Fibroblast of lung (primary cell): ENCODE measurements at regions not wholly inside any gene's neighbourhood (a gene's known extent, or its start where the extent isn't known, plus 50 kb on each side); places are given as distances from the start of the nearest gene placed in this dataset.

Experiments
- EZH2 ChIP-seq: IDR thresholded peaks from 2 replicates; pipeline ENCODE4 v1.5.1; 2012; ENCODE audit warnings: low read length, control low read depth, mild to moderate bottlenecking; ENCODE audit errors: missing control alignments
- TF ChIP-seq, protein P1 (sequence below), 2 donors: IDR thresholded peaks in 1 of 2; conservative IDR thresholded peaks in 1 of 2; 1 replicate in 1 of 2; 2 replicates in 1 of 2; pipeline ENCODE4 v1.5.1; 2011 to 2012; ENCODE audit warnings: low read length in 2 of 2, control low read depth in 1 of 2, inconsistent platforms in 1 of 2, low read depth in 1 of 2, mild to moderate bottlenecking in 1 of 2

DNA sequence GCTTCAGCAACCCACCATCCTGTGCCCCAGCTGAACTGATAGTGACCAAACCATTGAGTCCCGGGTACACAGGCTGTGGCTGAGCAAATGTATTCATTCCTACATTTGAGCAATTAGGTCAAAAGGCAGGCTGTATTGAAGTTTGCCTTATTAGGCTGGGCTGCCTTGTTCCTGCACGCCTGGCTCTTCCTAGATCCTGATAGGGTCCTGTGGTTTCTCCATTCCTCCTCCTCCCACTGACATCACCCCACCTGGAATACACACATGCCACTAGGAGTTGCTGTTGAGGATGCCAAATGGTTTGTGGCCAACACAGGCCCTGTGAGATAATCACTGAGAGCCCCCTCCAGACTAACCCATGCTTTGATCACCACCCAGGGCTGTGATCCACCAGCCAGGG lies 66.4 kb upstream of the FGFR2 start:
- TF ChIP-seq, protein P1, sequence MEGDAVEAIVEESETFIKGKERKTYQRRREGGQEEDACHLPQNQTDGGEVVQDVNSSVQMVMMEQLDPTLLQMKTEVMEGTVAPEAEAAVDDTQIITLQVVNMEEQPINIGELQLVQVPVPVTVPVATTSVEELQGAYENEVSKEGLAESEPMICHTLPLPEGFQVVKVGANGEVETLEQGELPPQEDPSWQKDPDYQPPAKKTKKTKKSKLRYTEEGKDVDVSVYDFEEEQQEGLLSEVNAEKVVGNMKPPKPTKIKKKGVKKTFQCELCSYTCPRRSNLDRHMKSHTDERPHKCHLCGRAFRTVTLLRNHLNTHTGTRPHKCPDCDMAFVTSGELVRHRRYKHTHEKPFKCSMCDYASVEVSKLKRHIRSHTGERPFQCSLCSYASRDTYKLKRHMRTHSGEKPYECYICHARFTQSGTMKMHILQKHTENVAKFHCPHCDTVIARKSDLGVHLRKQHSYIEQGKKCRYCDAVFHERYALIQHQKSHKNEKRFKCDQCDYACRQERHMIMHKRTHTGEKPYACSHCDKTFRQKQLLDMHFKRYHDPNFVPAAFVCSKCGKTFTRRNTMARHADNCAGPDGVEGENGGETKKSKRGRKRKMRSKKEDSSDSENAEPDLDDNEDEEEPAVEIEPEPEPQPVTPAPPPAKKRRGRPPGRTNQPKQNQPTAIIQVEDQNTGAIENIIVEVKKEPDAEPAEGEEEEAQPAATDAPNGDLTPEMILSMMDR (conservative IDR thresholded peaks at IDR 0.05 in 1 of 2, IDR thresholded peaks at IDR 0.05 in 1 of 2; ENCODE audit: low read depth in 1 of 2, low read length in 2 of 2), result no peak
- no peak for TF ChIP-seq EZH2
